HUDEP-2 (cell line): ENCODE measurements at regions not wholly inside any gene's neighbourhood (a gene's known extent, or its start where the extent isn't known, plus 50 kb on each side); places are given as distances from the start of the nearest gene placed in this dataset.
"Not testable (repeated sequence)": the region's sequence is repeated elsewhere in the genome, so short reads cannot be mapped to it uniquely, and the experiment has no call there.

Experiments
- DNase-seq, 76 experiments: peaks; one replicate each; lab custom pipeline; 2025; ENCODE audit not compliant: unreplicated experiment in 76 of 76; lab: John Stamatoyannopoulos, UW

- DNase-seq: no peak
Observed at GRCh38 chr3:191148131-191148530, 50.9 kb upstream of the OSTN start.

GRCh38 chr3:191143224-191143623, 55.8 kb upstream of the OSTN start:
- DNase-seq: no peak

- DNase-seq: no peak
Observed at GRCh38 chr3:191141728-191142127, 57.3 kb upstream of the OSTN start.

- no peak for DNase-seq
Observed at GRCh38 chr3:191139736-191140135, 59.3 kb upstream of the OSTN start.

- DNase-seq: no peak
Observed at GRCh38 chr3:191138937-191139336, 60.1 kb upstream of the OSTN start.

- DNase-seq: no peak
Observed at GRCh38 chr3:191137708-191138107, 61.3 kb upstream of the OSTN start.

GRCh38 chr3:191136347-191136746, 62.7 kb upstream of the OSTN start:
- no peak for DNase-seq

- no peak for DNase-seq
Observed at GRCh38 chr3:191135175-191135574, 63.9 kb upstream of the OSTN start.

- no peak for DNase-seq
Observed at GRCh38 chr3:191133359-191133758, 65.7 kb upstream of the OSTN start.

- DNase-seq: no peak
Observed at GRCh38 chr3:191131305-191131704, 67.7 kb upstream of the OSTN start.

- not testable (repeated sequence) for DNase-seq
Observed at GRCh38 chr3:191124891-191125290, 74.2 kb upstream of the OSTN start.

- DNase-seq: no peak
Observed at GRCh38 chr3:191123946-191124345, 75.1 kb upstream of the OSTN start.

- DNase-seq: no peak
Observed at GRCh38 chr3:191123231-191123630, 75.8 kb upstream of the OSTN start.

- DNase-seq: no peak
Observed at GRCh38 chr3:191120447-191121298, 78.4 kb upstream of the OSTN start.

- no peak for DNase-seq
Observed at GRCh38 chr3:191119415-191120295, 79.4 kb upstream of the OSTN start.

GRCh38 chr3:191111722-191112121, 87.3 kb upstream of the OSTN start:
- DNase-seq: no peak

- no peak for DNase-seq
Observed at GRCh38 chr3:191105418-191105817, 93.6 kb upstream of the OSTN start.

GRCh38 chr3:191100516-191100915, 98.5 kb upstream of the OSTN start:
- DNase-seq: no peak

GRCh38 chr3:191094057-191094845, 104.8 kb upstream of the OSTN start:
- DNase-seq: no peak

- no peak for DNase-seq
Observed at GRCh38 chr3:191087391-191087790, 111.7 kb upstream of the OSTN start.

- DNase-seq: no peak
Observed at GRCh38 chr3:191085091-191085490, 114.0 kb upstream of the OSTN start.
